ENCODE measurements at regions not wholly inside any gene's neighbourhood (a gene's known extent, or its start where the extent isn't known, plus 50 kb on each side); places are given as distances from the start of the nearest gene placed in this dataset.

DNA sequence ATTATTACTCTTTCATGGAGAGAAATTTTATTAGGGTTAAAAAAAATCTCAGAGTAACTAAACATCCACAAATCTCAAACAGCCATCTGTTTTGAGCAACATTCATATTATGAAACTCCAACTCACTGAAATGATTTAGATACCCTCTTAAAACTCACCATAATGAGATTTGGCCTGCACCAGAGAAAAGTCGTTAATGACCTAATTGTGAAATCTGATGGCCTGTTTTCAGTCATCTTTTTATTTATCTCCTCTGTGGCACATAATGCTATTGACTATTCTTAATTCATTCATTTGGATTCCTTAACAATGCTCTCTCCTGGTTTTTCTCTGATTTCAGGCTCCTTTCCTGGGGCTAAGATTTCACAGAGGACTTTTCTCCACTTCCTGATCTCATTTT is 192.7 kb downstream of the RNF144B start:
- no peaks in the 10 kb centered on the region for H3F3A ChIP-seq (ENCODE audit: insufficient read depth)
- no peaks in the 10 kb centered on the region for H4K20me1 ChIP-seq (ENCODE audit: low read depth, low read length)
- no peaks in the 10 kb centered on the region for H3K79me2 ChIP-seq (ENCODE audit: insufficient read depth, low read length)
- no peak overlapping the region for H3K4me3 ChIP-seq (ENCODE audit: insufficient read depth, low read length, poor library complexity, severe bottlenecking)
- H3K9me2 ChIP-seq (replicated peaks; ENCODE audit: insufficient read depth, low read length), result no peaks in the 10 kb centered on the region
- H3K27me3 ChIP-seq (ENCODE audit: low read length), result no peaks in the 10 kb centered on the region
- H3K4me2 ChIP-seq (ENCODE audit: low read depth, low read length, poor library complexity, severe bottlenecking), result no peak overlapping the region
- no peak overlapping the region for H3K27ac ChIP-seq (ENCODE audit: low read depth, low read length)
- no peak for TF ChIP-seq EZH2phosphoT487 (conservative IDR thresholded peaks at IDR 0.05; ENCODE audit: low read length)
- TF ChIP-seq, protein P1, sequence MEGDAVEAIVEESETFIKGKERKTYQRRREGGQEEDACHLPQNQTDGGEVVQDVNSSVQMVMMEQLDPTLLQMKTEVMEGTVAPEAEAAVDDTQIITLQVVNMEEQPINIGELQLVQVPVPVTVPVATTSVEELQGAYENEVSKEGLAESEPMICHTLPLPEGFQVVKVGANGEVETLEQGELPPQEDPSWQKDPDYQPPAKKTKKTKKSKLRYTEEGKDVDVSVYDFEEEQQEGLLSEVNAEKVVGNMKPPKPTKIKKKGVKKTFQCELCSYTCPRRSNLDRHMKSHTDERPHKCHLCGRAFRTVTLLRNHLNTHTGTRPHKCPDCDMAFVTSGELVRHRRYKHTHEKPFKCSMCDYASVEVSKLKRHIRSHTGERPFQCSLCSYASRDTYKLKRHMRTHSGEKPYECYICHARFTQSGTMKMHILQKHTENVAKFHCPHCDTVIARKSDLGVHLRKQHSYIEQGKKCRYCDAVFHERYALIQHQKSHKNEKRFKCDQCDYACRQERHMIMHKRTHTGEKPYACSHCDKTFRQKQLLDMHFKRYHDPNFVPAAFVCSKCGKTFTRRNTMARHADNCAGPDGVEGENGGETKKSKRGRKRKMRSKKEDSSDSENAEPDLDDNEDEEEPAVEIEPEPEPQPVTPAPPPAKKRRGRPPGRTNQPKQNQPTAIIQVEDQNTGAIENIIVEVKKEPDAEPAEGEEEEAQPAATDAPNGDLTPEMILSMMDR (IDR thresholded peaks at IDR 0.05; ENCODE audit: insufficient read depth, low read length, poor library complexity, severe bottlenecking), result no peak
- no peak overlapping the region for H2AFZ ChIP-seq (ENCODE audit: low read depth, low read length, severe bottlenecking)
- no peaks in the 10 kb centered on the region for H3K9me3 ChIP-seq (ENCODE audit: insufficient read depth, low read length)
- H3K9ac ChIP-seq (ENCODE audit: low read length), result no peak overlapping the region
- no peaks in the 10 kb centered on the region for H3K36me3 ChIP-seq (ENCODE audit: low read length)

DNA sequence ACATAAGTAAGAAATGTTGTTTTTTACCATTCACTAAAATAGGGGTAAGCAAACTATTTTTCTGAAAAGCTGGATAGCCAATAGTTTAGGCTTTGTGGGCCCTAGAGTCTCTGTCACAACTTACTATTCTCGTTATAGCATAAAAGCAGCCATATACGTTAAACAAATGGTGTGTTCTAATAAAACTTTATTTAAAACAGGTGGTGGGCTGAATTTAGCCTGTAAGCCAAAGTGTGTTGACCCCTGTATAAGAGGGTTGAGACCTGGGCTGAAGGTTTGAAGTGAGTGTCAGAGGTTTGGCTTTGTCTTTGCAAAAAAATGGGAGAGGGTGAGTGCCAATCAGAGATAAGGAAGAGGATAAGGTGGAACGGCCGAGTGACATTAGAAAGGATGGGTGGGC is 197.2 kb downstream of the RNF144B start:
- Histone ChIP-seq H3K4me3 (ENCODE audit: insufficient read depth, low read length, poor library complexity, severe bottlenecking) (no peak overlapping the region), H3K9me3 (ENCODE audit: insufficient read depth, low read length) (no peaks in the 10 kb centered on the region), H3K4me2 (ENCODE audit: low read depth, low read length, poor library complexity, severe bottlenecking) (no peak overlapping the region), H3K79me2 (ENCODE audit: insufficient read depth, low read length) (no peaks in the 10 kb centered on the region), H3K9ac (ENCODE audit: low read length) (no peak overlapping the region), H3K36me3 (ENCODE audit: low read length) (no peaks in the 10 kb centered on the region), H3K9me2 (replicated peaks; ENCODE audit: insufficient read depth, low read length) (no peaks in the 10 kb centered on the region), H4K20me1 (ENCODE audit: low read depth, low read length) (no peaks in the 10 kb centered on the region), H3F3A (ENCODE audit: insufficient read depth) (no peaks in the 10 kb centered on the region), H3K27ac (ENCODE audit: low read depth, low read length) (no peak overlapping the region), H2AFZ (ENCODE audit: low read depth, low read length, severe bottlenecking) (no peak overlapping the region), H3K27me3 (ENCODE audit: low read length) (no peaks in the 10 kb centered on the region)
- TF ChIP-seq, protein P1 (IDR thresholded peaks at IDR 0.05; ENCODE audit: insufficient read depth, low read length, poor library complexity, severe bottlenecking), result no peak
- no peak for TF ChIP-seq EZH2phosphoT487 (conservative IDR thresholded peaks at IDR 0.05; ENCODE audit: low read length)

DNA sequence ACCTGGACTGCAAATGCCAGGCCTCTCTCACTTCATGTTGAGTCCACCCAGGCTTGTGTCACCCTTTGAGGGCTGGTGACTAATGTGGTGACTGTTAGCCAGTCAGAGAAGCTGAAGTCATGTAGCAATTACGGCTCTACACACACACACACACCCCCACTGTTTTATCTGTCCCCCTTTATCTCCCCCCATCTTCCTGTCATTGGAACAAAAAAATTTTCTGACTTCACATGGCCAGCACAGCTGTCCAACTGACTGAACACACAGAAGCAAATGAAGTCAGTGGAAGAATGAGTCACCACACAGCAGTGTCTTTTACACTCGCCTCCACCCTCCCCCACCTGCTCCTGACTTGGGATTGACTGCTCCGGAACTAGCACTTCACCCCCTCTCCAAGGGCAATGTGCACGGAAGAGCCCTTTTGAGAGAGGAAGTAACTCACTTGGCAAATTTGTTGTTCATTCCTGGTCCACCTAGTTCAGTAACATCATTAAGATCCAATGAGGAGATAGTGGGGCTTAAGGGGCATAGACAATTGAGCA is 198.0 kb downstream of the RNF144B start:
- Histone ChIP-seq H3K4me2 (ENCODE audit: low read depth, low read length, poor library complexity, severe bottlenecking) (no peak overlapping the region), H4K20me1 (ENCODE audit: low read depth, low read length) (no peaks in the 10 kb centered on the region), H3K36me3 (ENCODE audit: low read length) (no peaks in the 10 kb centered on the region), H3K9me3 (ENCODE audit: insufficient read depth, low read length) (no peaks in the 10 kb centered on the region), H3K4me3 (ENCODE audit: insufficient read depth, low read length, poor library complexity, severe bottlenecking) (no peak overlapping the region), H3K9me2 (replicated peaks; ENCODE audit: insufficient read depth, low read length) (no peaks in the 10 kb centered on the region), H3K9ac (ENCODE audit: low read length) (no peak overlapping the region), H3F3A (ENCODE audit: insufficient read depth) (no peaks in the 10 kb centered on the region), H3K27ac (ENCODE audit: low read depth, low read length) (no peak overlapping the region), H3K79me2 (ENCODE audit: insufficient read depth, low read length) (no peaks in the 10 kb centered on the region), H3K27me3 (ENCODE audit: low read length) (no peaks in the 10 kb centered on the region), H2AFZ (ENCODE audit: low read depth, low read length, severe bottlenecking) (no peak overlapping the region)
- TF ChIP-seq, protein P1 (IDR thresholded peaks at IDR 0.05; ENCODE audit: insufficient read depth, low read length, poor library complexity, severe bottlenecking), result no peak
- no peak for TF ChIP-seq EZH2phosphoT487 (conservative IDR thresholded peaks at IDR 0.05; ENCODE audit: low read length)
